Liver (tissue), 3 donors: ENCODE measurements at regions not wholly inside any gene's neighbourhood (a gene's known extent, or its start where the extent isn't known, plus 50 kb on each side); places are given as distances from the start of the nearest gene placed in this dataset.

Experiments used
- CTCF ChIP-seq: fragments of 150-350 bp; IDR thresholded peaks from 2 replicates; pipeline ENCODE4 v1.5.1; 2017; ENCODE audit warnings: improper control_type of control experiment, low read depth, low read length; ENCODE audit not compliant: missing input control
- EGR1 ChIP-seq, 2 donors: IDR thresholded peaks; 2 replicates each; pipeline ENCODE4 v1.6.1; 2016 to 2018; ENCODE audit warnings: antibody characterized with exemption in 2 of 2, low read depth in 2 of 2
- FOXA1 ChIP-seq: IDR thresholded peaks from 2 replicates; pipeline ENCODE4 v1.6.1; 2016; ENCODE audit warnings: antibody characterized with exemption
- GABPA ChIP-seq, 2 donors: IDR thresholded peaks in 1 of 2; conservative IDR thresholded peaks in 1 of 2; 2 replicates each; pipeline ENCODE4 v1.6.1; 2016; ENCODE audit warnings: antibody characterized with exemption in 2 of 2, mild to moderate bottlenecking in 1 of 2, moderate library complexity in 1 of 2
- JUND ChIP-seq, 2 donors: IDR thresholded peaks; 2 replicates each; pipeline ENCODE4 v1.6.1; 2016; ENCODE audit warnings: antibody characterized with exemption in 2 of 2
- MAX ChIP-seq: IDR thresholded peaks from 2 replicates; pipeline ENCODE4 v1.6.1; 2016; ENCODE audit warnings: antibody characterized with exemption
- RAD21 ChIP-seq, 2 donors: IDR thresholded peaks; 2 replicates each; pipeline ENCODE4 v1.6.1; 2016; ENCODE audit warnings: antibody characterized with exemption in 2 of 2, mild to moderate bottlenecking in 2 of 2
- REST ChIP-seq: IDR thresholded peaks from 2 replicates; pipeline ENCODE4 v1.6.1; 2016; ENCODE audit warnings: antibody characterized with exemption, mild to moderate bottlenecking
- RXRA ChIP-seq, 2 donors: IDR thresholded peaks; 2 replicates each; pipeline ENCODE4 v1.6.1; 2017 to 2018; ENCODE audit warnings: antibody characterized with exemption in 2 of 2, mild to moderate bottlenecking in 1 of 2
- SP1 ChIP-seq: IDR thresholded peaks from 2 replicates; pipeline ENCODE4 v1.6.1; 2018; ENCODE audit warnings: antibody characterized with exemption, mild to moderate bottlenecking
- TAF1 ChIP-seq: conservative IDR thresholded peaks from 2 replicates; pipeline ENCODE4 v1.6.1; 2016; ENCODE audit warnings: antibody characterized with exemption, mild to moderate bottlenecking
- YY1 ChIP-seq: IDR thresholded peaks from 2 replicates; pipeline ENCODE4 v1.6.1; 2016; ENCODE audit warnings: antibody characterized with exemption, mild to moderate bottlenecking
- TF ChIP-seq, protein P1 (sequence below): IDR thresholded peaks from 2 replicates; pipeline ENCODE4 v1.6.1; 2016; ENCODE audit warnings: antibody characterized with exemption
- donor health status: healthy.
- donor health status: healthy.

DNA sequence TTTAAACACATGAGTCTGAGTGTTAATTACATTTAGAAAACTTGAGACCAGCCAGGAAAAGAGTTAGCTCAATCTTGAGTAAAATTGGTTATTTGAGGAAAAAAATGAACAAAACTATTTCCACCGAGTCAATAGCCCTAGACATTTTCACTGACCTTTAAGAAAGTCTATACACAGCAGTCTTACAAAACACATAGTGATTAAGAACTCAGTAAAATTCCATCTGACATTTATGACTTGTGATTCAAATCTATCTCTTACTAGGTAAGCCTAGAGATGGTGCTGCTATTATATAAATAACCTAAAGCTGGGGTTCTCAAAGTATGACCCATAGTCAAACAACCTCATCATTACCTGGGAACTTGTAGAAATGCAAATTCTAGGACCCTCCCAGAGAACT, 109.1 kb upstream of the COL8A1 start:
- no peak for TF ChIP-seq CTCF
- no peak for TF ChIP-seq EGR1 (IDR thresholded peaks at IDR 0.05; ENCODE audit: low read depth in 2 of 2)
- no peak for TF ChIP-seq RXRA (IDR thresholded peaks at IDR 0.05)
- TF ChIP-seq SP1: no peak
- TF ChIP-seq REST: no peak
- no peak for TF ChIP-seq MAX
- no peak for TF ChIP-seq FOXA1
- no peak for TF ChIP-seq GABPA (IDR thresholded peaks at IDR 0.05 in 1 of 2, conservative IDR thresholded peaks at IDR 0.05 in 1 of 2)
- TF ChIP-seq RAD21 (IDR thresholded peaks at IDR 0.05): no peak
- TF ChIP-seq, protein P1, sequence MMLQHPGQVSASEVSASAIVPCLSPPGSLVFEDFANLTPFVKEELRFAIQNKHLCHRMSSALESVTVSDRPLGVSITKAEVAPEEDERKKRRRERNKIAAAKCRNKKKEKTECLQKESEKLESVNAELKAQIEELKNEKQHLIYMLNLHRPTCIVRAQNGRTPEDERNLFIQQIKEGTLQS: no peak
- no peak for TF ChIP-seq YY1
- TF ChIP-seq JUND (IDR thresholded peaks at IDR 0.05): no peak
- no peak for TF ChIP-seq TAF1
